ENCODE measurements at regions not wholly inside any gene's neighbourhood (a gene's known extent, or its start where the extent isn't known, plus 50 kb on each side); places are given as distances from the start of the nearest gene placed in this dataset.

GRCh38 chr10:65358565-65358964 lies 1567.3 kb upstream of the LRRTM3 start:
- TF ChIP-seq CTCF (IDR thresholded peaks at IDR 0.05; ENCODE audit: low read length) (peak; percentile 56), EZH2 (optimal IDR thresholded peaks at IDR 0.05; ENCODE audit: low read depth, low read length) (no peak), EZH2phosphoT487 (IDR thresholded peaks at IDR 0.05; ENCODE audit: low read length) (no peak)

Data from MM.1S (cell line).